ENCODE measurements at regions not wholly inside any gene's neighbourhood (a gene's known extent, or its start where the extent isn't known, plus 50 kb on each side); places are given as distances from the start of the nearest gene placed in this dataset.

GRCh38 chr2:58992062-58992706 is 751.1 kb upstream of the FANCL start:
- Histone ChIP-seq H3K9me3 (no peaks in the 10 kb centered on the region), H3K4me3 (no peak overlapping the region), H3K4me1 (no peaks in the 10 kb centered on the region), H3K36me3 (no peaks in the 10 kb centered on the region), H3K27me3 (no peaks in the 10 kb centered on the region), H3K27ac (no peak overlapping the region)
- TF ChIP-seq POLR2AphosphoS5 (IDR thresholded peaks at IDR 0.05) (no peak), POLR2A (IDR thresholded peaks at IDR 0.05) (no peak), CTCF (IDR thresholded peaks at IDR 0.05) (no peak)
- DNase-seq (ENCODE audit: low spot score in 2 of 2) = no peak
- intact Hi-C loops (cut with DNase I; ENCODE audit: low total_unique reads) = no loop called here

GRCh38 chr2:58991357-58991756 is 750.2 kb upstream of the FANCL start:
- no peak overlapping the region for H3K27ac ChIP-seq
- no peaks in the 10 kb centered on the region for H3K36me3 ChIP-seq
- H3K4me3 ChIP-seq = no peak overlapping the region
- intact Hi-C loops (cut with DNase I; ENCODE audit: low total_unique reads) = no loop called here
- no peaks in the 10 kb centered on the region for H3K27me3 ChIP-seq
- no peaks in the 10 kb centered on the region for H3K4me1 ChIP-seq
- TF ChIP-seq POLR2AphosphoS5 (IDR thresholded peaks at IDR 0.05) (no peak), CTCF (IDR thresholded peaks at IDR 0.05) (no peak), POLR2A (IDR thresholded peaks at IDR 0.05) (no peak)
- H3K9me3 ChIP-seq = no peaks in the 10 kb centered on the region
- DNase-seq (ENCODE audit: low spot score in 2 of 2) = no peak

- Histone ChIP-seq H3K4me3 (no peak overlapping the region), H3K4me1 (no peaks in the 10 kb centered on the region), H3K27me3 (no peaks in the 10 kb centered on the region), H3K9me3 (no peaks in the 10 kb centered on the region), H3K36me3 (no peaks in the 10 kb centered on the region), H3K27ac (no peak overlapping the region)
- intact Hi-C loops (cut with DNase I; ENCODE audit: low total_unique reads) = no loop called here
- DNase-seq (ENCODE audit: low spot score in 2 of 2) = no peak
- TF ChIP-seq CTCF (IDR thresholded peaks at IDR 0.05) (no peak), POLR2A (IDR thresholded peaks at IDR 0.05) (no peak), POLR2AphosphoS5 (IDR thresholded peaks at IDR 0.05) (no peak)
Observed at GRCh38 chr2:58985541-58985940, 744.4 kb upstream of the FANCL start.

GRCh38 chr2:58984731-58985130 is 743.6 kb upstream of the FANCL start:
- intact Hi-C loops (cut with DNase I; ENCODE audit: low total_unique reads) = no loop called here
- Histone ChIP-seq H3K4me3 (no peak overlapping the region), H3K27me3 (no peaks in the 10 kb centered on the region), H3K9me3 (no peaks in the 10 kb centered on the region), H3K27ac (no peak overlapping the region), H3K36me3 (no peaks in the 10 kb centered on the region), H3K4me1 (no peaks in the 10 kb centered on the region)
- DNase-seq (ENCODE audit: low spot score in 2 of 2) = no peak
- TF ChIP-seq POLR2A (IDR thresholded peaks at IDR 0.05) = no peak
- TF ChIP-seq CTCF (IDR thresholded peaks at IDR 0.05) = no peak
- no peak for TF ChIP-seq POLR2AphosphoS5 (IDR thresholded peaks at IDR 0.05)

- Histone ChIP-seq H3K4me1 (no peaks in the 10 kb centered on the region), H3K36me3 (no peaks in the 10 kb centered on the region)
- intact Hi-C loops (cut with DNase I; ENCODE audit: low total_unique reads) = no loop called here
Observed at GRCh38 chr2:58983111-58983510, 742.0 kb upstream of the FANCL start.

More at GRCh38 chr2:58983111-58983510, 742.0 kb upstream of the FANCL start:
- Histone ChIP-seq H3K9me3 (no peaks in the 10 kb centered on the region), H3K27me3 (no peaks in the 10 kb centered on the region), H3K4me3 (no peak overlapping the region), H3K27ac (no peak overlapping the region)
- no peak for TF ChIP-seq POLR2A (IDR thresholded peaks at IDR 0.05)
- TF ChIP-seq CTCF (IDR thresholded peaks at IDR 0.05) = no peak
- no peak for TF ChIP-seq POLR2AphosphoS5 (IDR thresholded peaks at IDR 0.05)
- DNase-seq (ENCODE audit: low spot score in 2 of 2) = no peak
